Stimulated activated CD8-positive, alpha-beta memory T cell treated with anti-CD3 and anti-CD28 coated beads, Interleukin-4, amount 100 ng/mL, for 48 hours (primary cell): ENCODE measurements at regions not wholly inside any gene's neighbourhood (a gene's known extent, or its start where the extent isn't known, plus 50 kb on each side); places are given as distances from the start of the nearest gene placed in this dataset.

ENCODE experiments used
- DNase-seq: peaks from one replicate; pipeline ENCODE4 v3.0.0-alpha.2; 2020

GRCh38 chr1:201778279-201779065 is 50.5 kb upstream of the IPO9 start:
- no peak for DNase-seq
